LNCaP clone FGC (cell line): ENCODE measurements at regions not wholly inside any gene's neighbourhood (a gene's known extent, or its start where the extent isn't known, plus 50 kb on each side); places are given as distances from the start of the nearest gene placed in this dataset.

ENCODE experiments used
- DNase-seq: peaks from one replicate; pipeline ENCODE4 v3.0.0-alpha.2; 2011; ENCODE audit warnings: low read depth
- H3K4me3 ChIP-seq: 2 replicates; pipeline ENCODE4 v1.5.1; 2011; ENCODE audit warnings: mild to moderate bottlenecking, low read depth, low read length, control low read depth
- CTCF ChIP-seq: IDR thresholded peaks from 2 replicates; pipeline ENCODE4 v1.5.1; 2012; ENCODE audit warnings: mild to moderate bottlenecking; ENCODE audit not compliant: control insufficient read depth, insufficient read depth; ENCODE audit errors: extremely low read depth

DNA sequence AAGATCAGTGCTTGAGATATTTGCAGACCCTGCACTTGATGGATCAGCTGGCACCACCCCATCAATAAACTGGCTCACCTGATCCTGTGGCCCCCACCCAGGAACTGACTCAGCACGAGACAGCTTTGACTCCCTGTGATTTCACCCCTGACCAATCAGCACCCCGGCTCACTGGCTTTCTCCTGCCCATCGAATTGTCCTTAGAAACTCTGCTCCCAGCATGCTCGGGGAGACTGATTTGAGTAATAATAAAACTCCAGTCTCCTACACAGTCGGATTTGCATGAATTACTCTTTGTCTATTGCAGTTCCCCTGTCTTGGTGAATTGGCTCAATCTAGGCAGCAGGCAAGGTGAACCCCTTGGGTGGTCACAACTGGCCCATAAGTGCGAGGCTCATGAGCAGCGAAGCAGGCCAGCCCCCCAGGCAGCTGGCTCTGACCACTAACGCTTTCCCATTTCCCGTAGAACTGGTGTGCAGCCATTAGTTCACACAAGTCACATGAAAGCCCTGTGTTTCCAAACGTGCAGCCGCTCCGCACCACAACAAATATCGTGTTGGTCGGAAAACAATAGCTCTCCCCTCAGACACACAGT is 79.6 kb downstream of the RSPH3 start:
- TF ChIP-seq CTCF = no peak
- DNase-seq = no peak
- no peak overlapping the region for H3K4me3 ChIP-seq

- no peak for DNase-seq
- H3K4me3 ChIP-seq = no peak overlapping the region
- no peak for TF ChIP-seq CTCF
These were observed 80.1 kb downstream of the RSPH3 start for GRCh38 chr6:158919865-158920264.

- no peak for TF ChIP-seq CTCF
- no peak overlapping the region for H3K4me3 ChIP-seq
- DNase-seq = no peak
These were observed 83.4 kb downstream of the RSPH3 start for GRCh38 chr6:158916617-158917016.

GRCh38 chr6:158914923-158915322 is 85.1 kb downstream of the RSPH3 start:
- DNase-seq = no peak
- TF ChIP-seq CTCF = no peak
- no peak overlapping the region for H3K4me3 ChIP-seq

DNA sequence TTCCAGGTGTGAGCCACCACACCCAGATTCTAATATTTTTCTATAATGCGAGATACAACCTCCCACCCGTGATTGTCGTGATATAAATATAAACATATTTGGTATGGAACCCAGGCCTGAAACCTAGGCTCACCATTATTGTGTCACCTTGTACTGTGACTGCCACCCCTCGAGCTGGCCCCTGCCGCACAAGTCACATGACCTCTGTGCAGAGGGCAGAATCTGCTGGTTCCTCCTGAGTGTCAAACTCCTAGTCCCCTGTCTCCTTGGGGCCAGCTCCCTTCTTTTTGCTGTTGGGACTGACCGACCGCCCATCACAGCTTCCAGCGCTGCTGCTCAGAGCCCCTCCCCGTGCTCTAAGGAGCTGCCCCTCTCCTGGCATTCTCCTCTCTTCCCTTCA is 86.4 kb downstream of the RSPH3 start:
- DNase-seq = no peak
- no peak for TF ChIP-seq CTCF
- no peak overlapping the region for H3K4me3 ChIP-seq

- TF ChIP-seq CTCF = no peak
- no peak overlapping the region for H3K4me3 ChIP-seq
- DNase-seq = no peak
These were observed 87.3 kb downstream of the RSPH3 start for GRCh38 chr6:158912655-158913054.

GRCh38 chr6:158911746-158912480 is 88.1 kb downstream of the RSPH3 start:
- TF ChIP-seq CTCF = no peak
- no peak overlapping the region for H3K4me3 ChIP-seq
- DNase-seq = no peak
